ENCODE measurements at regions not wholly inside any gene's neighbourhood (a gene's known extent, or its start where the extent isn't known, plus 50 kb on each side); places are given as distances from the start of the nearest gene placed in this dataset.

GRCh38 chr9:100794738-100795269, 216.9 kb downstream of the CAVIN4 start (continued):
- TF ChIP-seq ZXDC (CRISPR knock-in tag; IDR thresholded peaks at IDR 0.05) (no peak), KDM1A (CRISPR knock-in tag; IDR thresholded peaks at IDR 0.05) (no peak)

DNA sequence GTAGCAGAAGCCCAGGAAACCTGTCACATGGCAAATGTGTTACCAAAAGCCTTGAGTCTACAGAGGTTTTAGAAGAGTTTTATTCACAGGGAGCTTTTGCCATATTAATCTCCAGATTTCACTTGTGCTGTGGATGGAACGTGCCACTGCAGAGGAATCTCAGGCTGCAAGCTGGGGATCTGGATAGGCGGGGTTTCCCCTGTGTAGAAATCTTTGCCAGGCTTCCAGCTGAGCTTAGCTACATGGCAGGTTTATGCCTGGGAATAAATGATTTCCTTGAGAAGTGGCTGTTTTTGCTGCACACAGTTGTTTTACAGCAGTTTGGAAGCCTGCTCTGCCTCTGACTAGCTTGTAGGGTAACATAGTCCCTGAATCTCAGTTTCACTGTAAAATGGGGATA, 224.6 kb upstream of the PLPPR1 start:
- Histone ChIP-seq H3K27me3 (ENCODE audit: control insufficient read depth in 1 of 2, insufficient read depth in 2 of 2, low read length in 2 of 2) (no peaks in the 10 kb centered on the region), H3K4me2 (ENCODE audit: low read depth, low read length) (no peak overlapping the region), H3K9me3 (ENCODE audit: low read length) (no peaks in the 10 kb centered on the region), H3K79me2 (ENCODE audit: insufficient read depth, low read length) (no peaks in the 10 kb centered on the region), H3K4me3 (replicated peaks in 1 of 3; ENCODE audit: insufficient read depth in 1 of 3, low read depth in 2 of 3, low read length in 3 of 3) (no peak overlapping the region), H2AFZ (ENCODE audit: low read length) (no peak overlapping the region), H4K20me1 (ENCODE audit: insufficient read depth, low read length) (no peaks in the 10 kb centered on the region), H3K27ac (ENCODE audit: extremely low read length, insufficient read depth, low read length) (no peak overlapping the region), H3K9ac (ENCODE audit: insufficient read depth, low read depth, low read length) (no peak overlapping the region), H3K36me3 (replicated peaks in 1 of 2; ENCODE audit: control insufficient read depth in 1 of 2, insufficient read depth in 2 of 2, low read length in 2 of 2) (no peaks in the 10 kb centered on the region), H3K4me1 (ENCODE audit: insufficient read depth, low read length) (no peaks in the 10 kb centered on the region)
- POLR2A ChIA-PET: no interaction called here
- FAIRE-seq: no peak
- CTCF ChIA-PET (ENCODE audit: low intra/inter-chr PET ratio, low total read pairs): no interaction called here
- DNase-seq (ENCODE audit: low spot score): no peak
- ATAC-seq: no peak
- intact Hi-C loops (cut with micrococcal nuclease; ENCODE audit: unreplicated experiment): no loop called here
- no TSS peak for BruUV-seq (replicated peaks)
- in situ Hi-C loops (cut with HindIII; ENCODE audit: extremely low pct_ligation_motif_present, low pct_unique_long_range_greater_than_20kb): no loop called here
- TF ChIP-seq WIZ (CRISPR knock-in tag; IDR thresholded peaks at IDR 0.05) (no peak), RNF2 (conservative IDR thresholded peaks at IDR 0.05; ENCODE audit: low read depth) (no peak), ZKSCAN8 (CRISPR knock-in tag; IDR thresholded peaks at IDR 0.05; ENCODE audit: borderline replicate concordance) (no peak), ZNF547 (CRISPR knock-in tag; IDR thresholded peaks at IDR 0.05) (no peak), GTF2F1 (IDR thresholded peaks at IDR 0.05; ENCODE audit: low read length) (no peak)
- WGBS (ENCODE audit: low lambda C conversion rate): 17% methylated on average over 2 of the region's 2 CpGs

Measured in HepG2 (cell line).